ENCODE measurements at regions not wholly inside any gene's neighbourhood (a gene's known extent, or its start where the extent isn't known, plus 50 kb on each side); places are given as distances from the start of the nearest gene placed in this dataset.
A peak's percentile ranks its signal among the peaks of the same experiment; 100 is the strongest.

- 64 to 72% methylated on average over 1 of the region's 1 CpG for WGBS, 2 experiments (ENCODE audit: low coverage in 1 of 2, low lambda C conversion rate in 2 of 2, missing lambda C conversion rate in 2 of 2)
- Histone ChIP-seq H3K36me3 (ENCODE audit: low read depth) (no peaks in the 10 kb centered on the region), H3K4me3 (no peak overlapping the region), H3F3A (ENCODE audit: insufficient read depth) (no peaks in the 10 kb centered on the region), H3K9ac (no peak overlapping the region), H3K4me1 (ENCODE audit: insufficient read depth) (no peaks in the 10 kb centered on the region), H3K9me2 (ENCODE audit: insufficient read depth) (no peaks in the 10 kb centered on the region), H3K79me2 (ENCODE audit: insufficient read depth) (no peaks in the 10 kb centered on the region), H3K27ac (no peak overlapping the region), H2AFZ (no peak overlapping the region), H3K9me3 (ENCODE audit: low read depth) (no peaks in the 10 kb centered on the region), H4K20me1 (ENCODE audit: insufficient read depth) (no peaks in the 10 kb centered on the region), H3K27me3 (replicated peaks; ENCODE audit: insufficient read depth) (no peaks in the 10 kb centered on the region), H3K4me2 (ENCODE audit: unreplicated experiment) (no peak overlapping the region)
- DNase-seq: no peak
- in situ Hi-C loops (cut with MboI): no loop called here
- TF ChIP-seq EZH2phosphoT487 (IDR thresholded peaks at IDR 0.05; ENCODE audit: insufficient read depth, low read depth): no peak
- TF ChIP-seq EZH2 (IDR thresholded peaks at IDR 0.05; ENCODE audit: insufficient read depth, poor library complexity, severe bottlenecking): no peak
Observed at GRCh38 chr15:94970096-94970495, 738.7 kb downstream of the MCTP2 start.

- Histone ChIP-seq H2AFZ (no peak overlapping the region), H3K27me3 (replicated peaks; ENCODE audit: insufficient read depth) (no peaks in the 10 kb centered on the region), H4K20me1 (ENCODE audit: insufficient read depth) (no peaks in the 10 kb centered on the region), H3K9me2 (ENCODE audit: insufficient read depth) (no peaks in the 10 kb centered on the region), H3K4me2 (ENCODE audit: unreplicated experiment) (no peak overlapping the region), H3K9ac (no peak overlapping the region), H3K4me1 (ENCODE audit: insufficient read depth) (no peaks in the 10 kb centered on the region), H3K4me3 (no peak overlapping the region), H3K79me2 (ENCODE audit: insufficient read depth) (no peaks in the 10 kb centered on the region), H3K27ac (no peak overlapping the region), H3F3A (ENCODE audit: insufficient read depth) (no peaks in the 10 kb centered on the region), H3K36me3 (ENCODE audit: low read depth) (no peaks in the 10 kb centered on the region), H3K9me3 (ENCODE audit: low read depth) (no peaks in the 10 kb centered on the region)
- TF ChIP-seq EZH2 (IDR thresholded peaks at IDR 0.05; ENCODE audit: insufficient read depth, poor library complexity, severe bottlenecking) (no peak), EZH2phosphoT487 (IDR thresholded peaks at IDR 0.05; ENCODE audit: insufficient read depth, low read depth) (no peak)
- WGBS, 2 experiments (ENCODE audit: low coverage in 1 of 2, low lambda C conversion rate in 2 of 2, missing lambda C conversion rate in 2 of 2): 61 to 67% methylated on average over 9 of the region's 9 CpGs
- DNase-seq: no peak
- in situ Hi-C loops (cut with MboI): no loop called here
Observed at GRCh38 chr15:94970802-94971201, 739.4 kb downstream of the MCTP2 start.

GRCh38 chr15:94972314-94972713 is 741.0 kb downstream of the MCTP2 start:
- 32 to 38% methylated on average over 2 of the region's 2 CpGs for WGBS, 2 experiments (ENCODE audit: low coverage in 1 of 2, low lambda C conversion rate in 2 of 2, missing lambda C conversion rate in 2 of 2)

GRCh38 chr15:94987085-94987484 is 755.7 kb downstream of the MCTP2 start:
- Histone ChIP-seq H3F3A (ENCODE audit: insufficient read depth) (no peaks in the 10 kb centered on the region), H3K4me3 (no peak overlapping the region)
- in situ Hi-C loops (cut with MboI): no loop called here

More at GRCh38 chr15:94972314-94972713, 741.0 kb downstream of the MCTP2 start:
- no peak overlapping the region for H3K9ac ChIP-seq
- no peaks in the 10 kb centered on the region for H3F3A ChIP-seq (ENCODE audit: insufficient read depth)
- H3K4me1 ChIP-seq (ENCODE audit: insufficient read depth): no peaks in the 10 kb centered on the region
- no peaks in the 10 kb centered on the region for H3K79me2 ChIP-seq (ENCODE audit: insufficient read depth)
- in situ Hi-C loops (cut with MboI): no loop called here
- H3K4me3 ChIP-seq: no peak overlapping the region
- TF ChIP-seq EZH2 (IDR thresholded peaks at IDR 0.05; ENCODE audit: insufficient read depth, poor library complexity, severe bottlenecking): no peak
- no peak for TF ChIP-seq EZH2phosphoT487 (IDR thresholded peaks at IDR 0.05; ENCODE audit: insufficient read depth, low read depth)
- H4K20me1 ChIP-seq (ENCODE audit: insufficient read depth): no peaks in the 10 kb centered on the region
- H3K36me3 ChIP-seq (ENCODE audit: low read depth): no peaks in the 10 kb centered on the region
- DNase-seq: peak; percentile 26
- no peak overlapping the region for H3K27ac ChIP-seq
- no peak overlapping the region for H3K4me2 ChIP-seq (ENCODE audit: unreplicated experiment)
- H2AFZ ChIP-seq: no peak overlapping the region
- H3K9me3 ChIP-seq (ENCODE audit: low read depth): no peaks in the 10 kb centered on the region
- H3K27me3 ChIP-seq (replicated peaks; ENCODE audit: insufficient read depth): no peaks in the 10 kb centered on the region
- H3K9me2 ChIP-seq (ENCODE audit: insufficient read depth): no peaks in the 10 kb centered on the region

DNA sequence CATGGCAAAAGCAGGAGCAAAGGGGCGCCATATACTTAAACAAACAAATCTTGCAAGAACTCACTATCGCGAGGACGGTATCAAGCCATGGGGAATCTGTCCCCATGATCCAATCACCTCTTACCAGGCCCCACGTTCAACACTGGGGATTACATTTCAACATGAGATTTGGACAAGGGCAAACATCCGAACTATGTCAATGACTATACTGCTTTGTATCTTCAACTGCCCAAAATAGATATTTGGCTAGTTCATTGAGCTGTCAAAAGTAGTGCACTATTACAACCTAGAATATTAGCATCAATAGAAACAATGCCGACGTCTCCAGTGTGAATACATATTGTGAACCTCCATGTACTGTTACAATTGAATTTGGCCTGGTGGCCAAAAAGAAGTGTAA is 760.4 kb downstream of the MCTP2 start:
- H3K36me3 ChIP-seq (ENCODE audit: low read depth): no peaks in the 10 kb centered on the region
- H4K20me1 ChIP-seq (ENCODE audit: insufficient read depth): no peaks in the 10 kb centered on the region
- in situ Hi-C loops (cut with MboI): no loop called here
- H2AFZ ChIP-seq: no peak overlapping the region
- H3K4me2 ChIP-seq (ENCODE audit: unreplicated experiment): no peak overlapping the region
- no peaks in the 10 kb centered on the region for H3K9me3 ChIP-seq (ENCODE audit: low read depth)
- H3K9me2 ChIP-seq (ENCODE audit: insufficient read depth): no peaks in the 10 kb centered on the region
- H3K9ac ChIP-seq: no peak overlapping the region
- H3K4me3 ChIP-seq: no peak overlapping the region
- DNase-seq: no peak
- H3K79me2 ChIP-seq (ENCODE audit: insufficient read depth): no peaks in the 10 kb centered on the region
- H3K27ac ChIP-seq: no peak overlapping the region
- no peaks in the 10 kb centered on the region for H3K27me3 ChIP-seq (replicated peaks; ENCODE audit: insufficient read depth)
- no peaks in the 10 kb centered on the region for H3K4me1 ChIP-seq (ENCODE audit: insufficient read depth)
- TF ChIP-seq EZH2 (IDR thresholded peaks at IDR 0.05; ENCODE audit: insufficient read depth, poor library complexity, severe bottlenecking) (no peak), EZH2phosphoT487 (IDR thresholded peaks at IDR 0.05; ENCODE audit: insufficient read depth, low read depth) (no peak)
- WGBS, 2 experiments (ENCODE audit: low coverage in 1 of 2, low lambda C conversion rate in 2 of 2, missing lambda C conversion rate in 2 of 2): 76 to 80% methylated on average over 8 of the region's 8 CpGs
- H3F3A ChIP-seq (ENCODE audit: insufficient read depth): no peaks in the 10 kb centered on the region

More at GRCh38 chr15:94987085-94987484, 755.7 kb downstream of the MCTP2 start:
- Histone ChIP-seq H3K9me2 (ENCODE audit: insufficient read depth) (no peaks in the 10 kb centered on the region), H3K79me2 (ENCODE audit: insufficient read depth) (no peaks in the 10 kb centered on the region), H3K36me3 (ENCODE audit: low read depth) (no peaks in the 10 kb centered on the region), H3K27me3 (replicated peaks; ENCODE audit: insufficient read depth) (no peaks in the 10 kb centered on the region), H3K9ac (no peak overlapping the region), H4K20me1 (ENCODE audit: insufficient read depth) (no peaks in the 10 kb centered on the region), H3K9me3 (ENCODE audit: low read depth) (no peaks in the 10 kb centered on the region), H2AFZ (no peak overlapping the region), H3K4me1 (ENCODE audit: insufficient read depth) (no peaks in the 10 kb centered on the region), H3K4me2 (ENCODE audit: unreplicated experiment) (no peak overlapping the region), H3K27ac (no peak overlapping the region)
- DNase-seq: no peak
- TF ChIP-seq EZH2 (IDR thresholded peaks at IDR 0.05; ENCODE audit: insufficient read depth, poor library complexity, severe bottlenecking) (no peak), EZH2phosphoT487 (IDR thresholded peaks at IDR 0.05; ENCODE audit: insufficient read depth, low read depth) (no peak)
- WGBS, 2 experiments (ENCODE audit: low coverage in 1 of 2, low lambda C conversion rate in 2 of 2, missing lambda C conversion rate in 2 of 2): 40 to 50% methylated on average over 1 of the region's 1 CpG

Data from GM23248 (cell line).